SHP77 treated with DMSO at 0.1 percent for 48 hours (cell line): ENCODE measurements at regions not wholly inside any gene's neighbourhood (a gene's known extent, or its start where the extent isn't known, plus 50 kb on each side); places are given as distances from the start of the nearest gene placed in this dataset.
"Not testable (repeated sequence)": the region's sequence is repeated elsewhere in the genome, so short reads cannot be mapped to it uniquely, and the experiment has no call there.

Experiments
- DNase-seq: peaks from one replicate; lab custom pipeline; 2025; lab: John Stamatoyannopoulos, UW

GRCh38 chr4:132691668-132692067 lies 457.4 kb upstream of the PCDH10 start:
- DNase-seq, result no peak

GRCh38 chr4:132694775-132695174 lies 454.3 kb upstream of the PCDH10 start:
- no peak for DNase-seq

GRCh38 chr4:132697505-132697904 lies 451.6 kb upstream of the PCDH10 start:
- not testable (repeated sequence) for DNase-seq

GRCh38 chr4:132707955-132708354 lies 441.1 kb upstream of the PCDH10 start:
- DNase-seq, result no peak

DNA sequence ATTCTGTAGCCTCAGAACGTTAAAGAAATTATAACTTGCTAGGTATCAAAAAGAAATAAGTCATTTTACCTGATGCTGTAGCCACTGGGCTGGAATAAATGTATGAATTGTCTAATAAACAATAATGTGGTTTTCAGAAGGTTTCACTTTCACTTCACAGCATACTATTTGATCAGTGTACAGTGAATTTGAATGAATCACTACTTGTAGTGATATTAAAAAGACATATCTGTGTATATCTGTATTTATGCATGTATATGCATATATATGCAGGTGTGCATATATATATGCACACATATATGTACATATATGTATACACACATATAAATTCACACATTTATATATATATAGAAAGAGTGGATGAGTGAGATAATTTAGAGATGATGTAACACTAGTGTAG lies 440.0 kb upstream of the PCDH10 start:
- no peak for DNase-seq

DNA sequence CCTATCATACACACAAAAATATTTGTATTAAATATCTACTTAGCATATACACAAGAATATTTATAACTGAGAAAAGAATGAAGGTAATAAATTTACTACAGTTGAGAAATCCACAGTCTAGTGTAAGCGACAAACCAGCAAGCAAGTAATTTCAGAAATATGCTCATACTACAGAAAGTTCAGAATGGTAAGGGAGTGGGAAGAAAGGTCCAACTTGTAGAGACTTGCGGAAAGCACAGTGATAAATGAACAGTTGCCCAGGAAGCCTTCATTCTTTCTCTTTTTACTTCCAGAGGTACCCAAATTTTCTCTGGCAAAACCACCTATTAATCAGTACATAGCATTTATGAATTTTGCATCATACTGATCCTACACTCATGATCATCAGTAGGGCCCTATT lies 438.1 kb upstream of the PCDH10 start:
- no peak for DNase-seq

GRCh38 chr4:132737344-132737743 lies 411.8 kb upstream of the PCDH10 start:
- no peak for DNase-seq

GRCh38 chr4:132759199-132759780 lies 389.8 kb upstream of the PCDH10 start:
- no peak for DNase-seq

GRCh38 chr4:132763465-132763864 lies 385.6 kb upstream of the PCDH10 start:
- DNase-seq, result no peak

DNA sequence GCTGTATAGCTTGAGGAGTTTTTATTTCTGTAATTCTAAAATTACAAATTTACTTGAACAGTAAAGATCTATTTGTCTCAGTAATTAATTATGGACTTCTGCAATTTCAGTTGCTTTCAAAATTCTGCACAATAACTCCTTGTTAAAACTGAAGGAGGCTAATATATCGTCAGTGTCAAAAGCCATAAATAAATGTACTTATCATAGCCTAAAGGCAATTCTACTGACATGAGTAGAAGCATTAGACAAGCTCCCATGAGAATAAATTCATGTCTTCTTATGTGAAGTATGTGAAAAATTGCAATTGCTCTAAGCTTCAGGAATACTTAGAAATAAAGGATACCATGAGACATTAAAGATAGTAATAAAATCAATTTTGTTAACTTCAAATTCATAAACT lies 381.2 kb upstream of the PCDH10 start:
- DNase-seq, result no peak

DNA sequence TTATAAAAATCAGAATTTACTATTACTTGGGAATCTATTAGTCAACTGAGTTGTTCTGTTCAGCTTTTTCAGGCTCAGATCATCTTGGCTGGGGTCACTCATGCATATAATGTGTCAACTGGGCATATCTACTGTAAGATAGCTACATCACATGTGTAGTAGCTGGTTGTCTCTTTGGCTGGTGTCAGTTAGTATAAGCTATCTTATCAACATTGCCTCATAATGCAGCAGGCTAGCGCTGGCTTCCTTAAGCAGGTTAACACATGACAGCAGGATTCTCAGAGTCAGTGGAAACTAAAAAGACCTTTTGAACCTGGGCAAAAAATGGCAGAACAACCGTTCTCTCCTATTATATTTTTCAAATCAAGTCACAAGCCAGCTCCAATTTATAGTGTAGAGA lies 378.3 kb upstream of the PCDH10 start:
- DNase-seq, result no peak

DNA sequence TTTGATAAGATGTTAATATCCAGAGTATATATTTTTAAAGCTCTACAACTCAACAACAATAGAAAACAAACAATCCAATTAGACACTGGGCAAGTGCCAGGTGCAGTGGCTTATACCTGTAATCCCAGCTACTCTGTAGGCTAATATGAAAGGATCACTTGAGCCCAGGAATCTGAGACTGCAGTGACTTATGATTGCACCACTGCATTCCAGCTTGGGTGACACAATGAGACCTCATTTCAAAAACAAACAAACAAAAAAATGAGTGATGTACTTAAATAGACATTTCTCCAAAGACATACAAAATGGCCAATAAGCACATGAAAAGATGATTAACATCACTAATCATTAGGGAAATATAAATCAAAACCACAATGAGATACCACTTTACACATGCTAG lies 356.8 kb upstream of the PCDH10 start:
- DNase-seq, result no peak

GRCh38 chr4:132797856-132798255 lies 351.2 kb upstream of the PCDH10 start:
- no peak for DNase-seq

DNA sequence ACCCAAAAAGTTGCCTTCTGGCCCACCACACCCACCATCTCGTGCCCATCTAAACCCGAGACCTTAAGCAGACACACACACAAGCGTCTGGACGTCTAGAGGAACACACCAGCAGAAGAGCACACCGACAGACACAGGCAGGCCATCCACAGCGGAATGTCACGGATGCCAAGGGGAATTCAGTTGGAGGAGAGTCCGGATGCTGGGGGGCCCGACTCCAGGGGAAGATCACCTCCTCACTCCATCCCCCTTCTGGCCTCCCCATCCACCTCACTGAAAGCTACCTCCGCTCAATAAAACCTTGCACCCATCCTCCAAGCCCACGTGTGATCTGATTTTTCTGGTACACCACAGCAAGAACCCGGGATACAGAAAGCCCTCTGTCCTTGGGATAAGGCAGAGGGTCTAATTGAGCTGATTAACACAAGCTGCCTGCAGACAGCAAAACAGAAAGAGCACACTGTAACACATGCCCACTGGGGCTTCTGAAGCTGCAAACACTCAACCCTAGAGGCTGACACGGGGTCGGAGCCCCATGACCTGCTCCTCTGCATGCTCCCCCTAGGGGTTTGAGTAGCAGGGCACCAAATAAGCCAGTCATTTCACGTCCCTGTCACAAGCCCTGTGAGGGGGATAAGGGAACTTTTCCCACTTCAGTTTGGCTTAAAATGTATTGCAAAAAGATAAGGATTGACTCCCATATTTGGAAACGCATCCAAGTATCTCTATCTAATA lies 339.6 kb upstream of the PCDH10 start:
- no peak for DNase-seq

DNA sequence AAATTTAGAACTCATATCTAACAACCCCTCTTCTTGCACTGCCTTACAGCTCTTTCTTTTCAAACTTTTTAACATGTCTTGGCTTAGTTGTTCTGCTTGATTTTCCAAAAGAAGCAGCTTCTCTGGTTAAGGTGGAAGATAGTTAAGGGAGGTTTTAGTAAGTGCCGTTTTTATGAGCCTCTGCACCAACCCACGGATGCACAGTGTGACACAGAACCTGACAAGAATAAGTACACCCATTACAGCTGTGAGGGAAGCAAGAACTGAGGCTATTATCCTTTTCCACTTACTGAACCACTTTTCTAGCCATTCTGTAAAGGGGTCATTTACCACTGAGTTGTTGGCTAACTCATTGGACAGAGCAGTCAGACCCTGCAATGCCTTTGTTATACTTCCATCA lies 336.0 kb upstream of the PCDH10 start:
- DNase-seq, result not testable (repeated sequence)

DNA sequence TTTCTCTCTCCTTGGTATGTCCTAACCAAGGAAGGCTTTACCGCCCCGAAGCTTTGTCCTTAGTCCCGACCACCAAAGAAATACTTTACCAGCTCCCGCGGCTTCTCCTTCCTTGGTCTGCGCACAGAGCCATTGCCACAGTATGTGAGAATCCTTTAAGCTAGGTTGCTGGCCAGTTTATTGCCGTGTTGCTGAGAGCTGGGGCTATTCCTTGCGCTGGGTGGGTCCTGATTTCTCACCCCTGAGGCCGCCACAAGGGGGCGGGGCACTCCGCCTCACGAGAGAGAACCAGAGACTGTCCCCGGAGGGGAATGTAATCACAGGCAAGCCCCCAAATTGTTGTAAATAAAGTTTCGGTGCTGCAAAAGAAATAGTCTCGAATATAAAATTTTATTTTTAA lies 331.0 kb upstream of the PCDH10 start:
- DNase-seq, result no peak

GRCh38 chr4:132823419-132823818 lies 325.7 kb upstream of the PCDH10 start:
- no peak for DNase-seq

DNA sequence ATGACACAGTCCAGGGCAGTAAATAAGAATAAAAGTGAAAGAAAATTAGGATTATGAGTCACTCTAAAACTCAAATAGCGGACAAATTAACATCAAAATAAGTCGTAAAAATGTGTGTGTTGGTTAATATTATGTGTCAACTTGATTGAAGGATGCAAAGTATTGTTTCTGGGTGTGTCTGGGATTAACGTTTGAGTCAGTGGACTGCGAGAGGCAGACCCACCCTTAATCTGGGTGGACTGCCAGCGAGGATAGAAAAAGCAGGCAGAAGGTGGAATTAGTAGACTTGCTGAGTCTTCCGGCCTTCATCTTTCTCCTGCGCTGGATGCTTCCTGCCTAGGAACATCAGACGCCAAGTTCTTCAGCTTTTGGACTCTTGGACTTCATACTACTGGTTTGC lies 324.3 kb upstream of the PCDH10 start:
- no peak for DNase-seq

GRCh38 chr4:132827522-132827921 lies 321.6 kb upstream of the PCDH10 start:
- DNase-seq, result no peak

GRCh38 chr4:132838244-132838643 lies 310.9 kb upstream of the PCDH10 start:
- no peak for DNase-seq

DNA sequence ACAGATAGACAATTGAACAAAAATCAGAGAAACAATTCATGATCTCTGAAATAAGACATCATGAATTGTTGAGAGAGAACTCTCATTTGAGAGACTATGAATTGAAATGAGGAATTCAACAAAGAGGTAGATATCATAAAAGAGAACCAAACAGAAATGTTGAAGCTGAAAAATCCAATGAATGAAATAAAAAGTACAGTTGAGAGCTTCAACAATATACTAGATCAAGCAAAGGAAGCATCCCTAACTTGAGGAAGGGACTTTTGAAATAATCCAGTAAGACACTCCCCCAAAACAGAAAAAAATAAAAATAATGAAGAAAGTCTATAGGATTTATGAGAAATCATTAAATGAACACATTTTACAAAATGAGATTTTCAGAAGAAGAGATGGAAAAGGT lies 310.0 kb upstream of the PCDH10 start:
- no peak for DNase-seq

DNA sequence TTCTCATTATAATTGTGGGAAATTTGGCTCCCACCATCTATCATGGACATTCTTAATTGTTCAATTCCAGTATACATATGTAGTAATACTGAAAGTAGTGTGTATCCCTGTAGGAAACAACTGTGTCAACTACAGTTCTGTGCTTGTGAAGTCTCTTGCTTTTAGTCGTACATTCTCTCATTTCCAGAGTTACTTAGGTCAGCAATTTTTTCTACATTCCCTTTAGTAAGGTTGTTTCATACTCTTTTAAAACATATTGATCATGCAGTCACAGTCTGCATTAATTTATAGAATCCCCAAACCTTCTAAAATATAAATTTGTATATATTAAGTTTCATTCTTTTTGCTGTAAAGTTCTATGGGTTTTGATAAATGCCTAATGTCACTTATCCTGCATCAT lies 289.2 kb upstream of the PCDH10 start:
- no peak for DNase-seq

- no peak for DNase-seq
These were observed 288.1 kb upstream of the PCDH10 start for GRCh38 chr4:132860976-132861375.

- DNase-seq, result no peak
These were observed 285.5 kb upstream of the PCDH10 start for GRCh38 chr4:132863619-132864018.
